ENCODE measurements at regions not wholly inside any gene's neighbourhood (a gene's known extent, or its start where the extent isn't known, plus 50 kb on each side); places are given as distances from the start of the nearest gene placed in this dataset.

DNA sequence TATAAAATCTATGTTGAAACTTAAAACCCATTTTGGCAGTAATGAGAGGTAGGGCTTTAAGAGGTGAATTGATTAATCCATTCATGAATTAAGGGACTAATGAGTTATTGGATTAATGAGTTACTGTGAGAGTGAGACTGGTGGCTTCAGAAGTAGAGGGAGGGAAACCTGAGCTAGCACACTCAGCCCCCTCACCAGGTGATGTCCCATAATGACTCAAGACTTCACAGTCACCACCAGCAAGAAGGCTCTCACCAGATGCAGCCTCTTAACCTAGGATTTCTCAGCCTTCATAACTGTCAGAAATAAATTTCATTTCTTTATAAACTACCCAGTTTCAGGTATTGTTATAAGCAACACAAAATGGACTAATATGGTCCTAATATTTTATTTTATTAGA, 621.7 kb upstream of the ACVR2A start:
- no peak for DNase-seq
- Histone ChIP-seq H3K9me3 (peaks cover 0 to 21% of the 10 kb centered on the region in 2 donors), H3K36me3 (no peaks in the 10 kb centered on the region), H3K4me3 (no peak overlapping the region), H3K4me1 (no peaks in the 10 kb centered on the region), H3K27me3 (no peaks in the 10 kb centered on the region), H3K27ac (no peak overlapping the region)
- intact Hi-C loops (cut with DNase I), result no loop called here
- ATAC-seq, result no peak
- TF ChIP-seq, protein P1, sequence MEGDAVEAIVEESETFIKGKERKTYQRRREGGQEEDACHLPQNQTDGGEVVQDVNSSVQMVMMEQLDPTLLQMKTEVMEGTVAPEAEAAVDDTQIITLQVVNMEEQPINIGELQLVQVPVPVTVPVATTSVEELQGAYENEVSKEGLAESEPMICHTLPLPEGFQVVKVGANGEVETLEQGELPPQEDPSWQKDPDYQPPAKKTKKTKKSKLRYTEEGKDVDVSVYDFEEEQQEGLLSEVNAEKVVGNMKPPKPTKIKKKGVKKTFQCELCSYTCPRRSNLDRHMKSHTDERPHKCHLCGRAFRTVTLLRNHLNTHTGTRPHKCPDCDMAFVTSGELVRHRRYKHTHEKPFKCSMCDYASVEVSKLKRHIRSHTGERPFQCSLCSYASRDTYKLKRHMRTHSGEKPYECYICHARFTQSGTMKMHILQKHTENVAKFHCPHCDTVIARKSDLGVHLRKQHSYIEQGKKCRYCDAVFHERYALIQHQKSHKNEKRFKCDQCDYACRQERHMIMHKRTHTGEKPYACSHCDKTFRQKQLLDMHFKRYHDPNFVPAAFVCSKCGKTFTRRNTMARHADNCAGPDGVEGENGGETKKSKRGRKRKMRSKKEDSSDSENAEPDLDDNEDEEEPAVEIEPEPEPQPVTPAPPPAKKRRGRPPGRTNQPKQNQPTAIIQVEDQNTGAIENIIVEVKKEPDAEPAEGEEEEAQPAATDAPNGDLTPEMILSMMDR (IDR thresholded peaks at IDR 0.05), result no peak

DNA sequence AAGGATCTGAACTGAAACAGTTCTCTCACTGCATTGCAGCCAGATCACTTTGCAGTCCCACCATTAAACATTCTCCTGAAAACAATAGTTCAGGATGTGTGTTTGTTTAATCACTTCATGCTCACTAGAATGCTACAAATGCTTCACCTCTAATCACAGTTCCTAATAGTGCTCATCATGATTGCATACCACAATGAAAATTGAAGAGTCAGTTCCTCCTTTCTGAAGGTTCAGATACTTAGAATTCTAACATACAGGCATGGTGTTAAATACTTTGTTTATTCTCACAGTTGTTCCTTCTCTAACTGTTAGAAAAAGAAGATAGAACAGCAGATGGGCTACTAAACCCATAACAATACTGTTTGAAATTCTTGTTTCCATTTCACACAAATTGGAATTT, 622.3 kb upstream of the ACVR2A start:
- intact Hi-C loops (cut with DNase I), result no loop called here
- Histone ChIP-seq H3K9me3 (peaks cover 0 to 21% of the 10 kb centered on the region in 2 donors), H3K4me3 (no peak overlapping the region), H3K27ac (no peak overlapping the region), H3K36me3 (no peaks in the 10 kb centered on the region), H3K4me1 (no peaks in the 10 kb centered on the region), H3K27me3 (no peaks in the 10 kb centered on the region)
- TF ChIP-seq, protein P1 (IDR thresholded peaks at IDR 0.05), result no peak
- no peak for DNase-seq
- no peak for ATAC-seq

DNA sequence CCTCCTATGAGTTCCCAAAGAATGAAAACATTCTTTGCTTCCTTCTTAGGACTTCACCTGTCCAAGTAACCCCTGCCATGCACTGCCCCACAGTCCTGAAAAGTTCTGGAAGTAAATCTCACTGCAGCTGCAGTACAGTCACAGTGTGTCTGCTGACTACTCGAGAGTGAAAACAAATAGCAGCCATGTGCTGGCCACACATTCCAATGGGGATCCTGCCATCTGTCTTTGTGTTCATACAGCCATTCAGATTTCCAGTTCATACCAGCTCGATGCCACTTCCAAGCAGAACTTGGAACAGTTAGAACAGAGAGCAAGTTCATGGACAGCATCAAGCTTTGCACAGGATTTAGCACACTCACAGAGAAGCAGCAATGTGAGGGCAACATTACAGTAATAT, 629.9 kb upstream of the ACVR2A start:
- intact Hi-C loops (cut with DNase I), result no loop called here
- H3K4me3 ChIP-seq, result no peak overlapping the region
- ATAC-seq, result no peak
- H3K27me3 ChIP-seq, result no peaks in the 10 kb centered on the region
- H3K9me3 ChIP-seq, result peaks cover 0 to 18% of the 10 kb centered on the region in 2 donors
- H3K4me1 ChIP-seq, result no peaks in the 10 kb centered on the region
- H3K27ac ChIP-seq, result no peak overlapping the region
- TF ChIP-seq, protein P1 (IDR thresholded peaks at IDR 0.05), result no peak
- no peak for DNase-seq
- no peaks in the 10 kb centered on the region for H3K36me3 ChIP-seq

DNA sequence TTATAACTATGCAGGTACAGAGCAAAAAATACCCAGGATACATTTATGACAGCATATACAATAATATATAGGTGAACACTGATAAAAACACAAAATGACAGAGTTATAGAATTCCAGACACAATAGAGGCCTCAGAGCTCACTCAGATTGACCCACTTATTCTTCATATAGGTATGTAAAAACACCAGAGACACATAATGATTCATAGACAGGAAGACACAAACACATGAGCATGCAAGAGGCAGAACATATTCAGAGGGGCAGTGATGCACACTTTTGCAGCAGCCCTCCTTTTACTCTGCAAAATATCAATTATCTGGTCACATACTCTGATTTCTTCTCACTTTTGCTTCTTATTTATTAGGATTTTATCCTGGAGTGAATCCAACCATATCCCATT, 633.3 kb upstream of the ACVR2A start:
- DNase-seq, result no peak
- TF ChIP-seq, protein P1 (IDR thresholded peaks at IDR 0.05), result no peak
- Histone ChIP-seq H3K27me3 (no peaks in the 10 kb centered on the region), H3K36me3 (no peaks in the 10 kb centered on the region), H3K9me3 (peaks cover 0 to 16% of the 10 kb centered on the region in 2 donors), H3K4me1 (no peaks in the 10 kb centered on the region), H3K27ac (no peak overlapping the region), H3K4me3 (no peak overlapping the region)
- ATAC-seq, result no peak
- intact Hi-C loops (cut with DNase I), result no loop called here

DNA sequence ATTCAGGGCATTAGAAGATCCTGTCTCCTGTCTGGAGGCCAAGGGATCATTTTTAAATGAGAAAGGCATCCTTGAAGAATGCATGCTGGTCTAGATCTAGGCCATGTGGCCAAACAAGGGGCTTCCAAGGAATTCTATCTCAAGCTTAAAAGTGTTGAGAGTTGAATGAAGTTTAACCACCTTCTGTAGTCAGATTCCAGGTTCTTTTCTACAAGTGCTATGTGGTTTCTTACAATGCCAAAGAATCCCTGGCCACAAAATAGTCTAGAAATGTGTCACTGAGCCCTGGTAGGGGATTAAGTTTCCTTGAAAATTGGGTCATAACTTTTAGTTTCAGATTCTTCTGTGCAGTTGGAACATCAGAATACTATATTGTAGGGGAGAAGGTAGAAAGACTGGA, 640.7 kb upstream of the ACVR2A start:
- ATAC-seq (no peak), DNase-seq (no peak)
- TF ChIP-seq, protein P1 (IDR thresholded peaks at IDR 0.05), result no peak
- H3K36me3 ChIP-seq, result no peaks in the 10 kb centered on the region
- intact Hi-C loops (cut with DNase I), result no loop called here
- no peak overlapping the region for H3K4me3 ChIP-seq
- peaks cover 0 to 25% of the 10 kb centered on the region in 2 donors for H3K9me3 ChIP-seq
- no peaks in the 10 kb centered on the region for H3K27me3 ChIP-seq
- H3K27ac ChIP-seq, result no peak overlapping the region
- H3K4me1 ChIP-seq, result no peaks in the 10 kb centered on the region

Data from left lung (tissue), 4 donors.